B cell (primary cell): ENCODE measurements at regions not wholly inside any gene's neighbourhood (a gene's known extent, or its start where the extent isn't known, plus 50 kb on each side); places are given as distances from the start of the nearest gene placed in this dataset.

Source experiments
- ATAC-seq: fragments of 200-7000 bp; cut with Tn5 transposase; one replicate; pipeline ENCODE4 v1.10.0; 2021; ENCODE audit warnings: low read depth, mild to moderate bottlenecking, moderate number of reproducible peaks, moderate library complexity
- CTCF ChIA-PET: fragments of 350-600 bp; sonication (Branson Sonifier 250); formaldehyde crosslinking; loops from one replicate; lab custom pipeline; 2021; ENCODE audit warnings: antibody characterized with exemption, inconsistent platforms; lab: Charles Lee
- POLR2A ChIA-PET: fragments of 350-600 bp; sonication (Branson Sonifier 250); formaldehyde crosslinking; loops from one replicate; lab custom pipeline; 2021; ENCODE audit warnings: antibody characterized with exemption; lab: Charles Lee
- DNase-seq: peaks from one replicate; pipeline ENCODE4 v3.0.0; 2013
- H2AFZ ChIP-seq: 2 replicates; pipeline ENCODE4 v1.6.1; 2012; ENCODE audit warnings: mild to moderate bottlenecking, low read depth, low read length; ENCODE audit not compliant: insufficient read depth, poor library complexity, severe bottlenecking
- H3K27ac ChIP-seq, 2 donors: 1 replicate in 1 of 2; 2 replicates in 1 of 2; pipeline ENCODE4 v1.5.1; 2012 to 2013; ENCODE audit warnings: low read length in 2 of 2, mild to moderate bottlenecking in 2 of 2, moderate library complexity in 1 of 2
- H3K27me3 ChIP-seq, 4 experiments: fragments of 200-600 bp in 1 of 4; sonication (generic) in 1 of 4; replicated peaks in 1 of 4; 1 replicate in 2 of 4; 2 replicates in 2 of 4; pipeline versions ENCODE4 v1.6.1 to v1.7.0; 2013 to 2016; ENCODE audit warnings: low read length in 3 of 4, mild to moderate bottlenecking in 2 of 4, mixed read lengths in 1 of 4, moderate library complexity in 1 of 4; ENCODE audit not compliant: insufficient read depth in 4 of 4, control insufficient read depth in 3 of 4; ENCODE audit errors: control extremely low read depth in 1 of 4
- H3K36me3 ChIP-seq, 2 experiments: replicated peaks in 1 of 2; 1 replicate in 1 of 2; 2 replicates in 1 of 2; pipeline versions ENCODE4 v1.6.1 to v1.7.1; 2013; ENCODE audit warnings: low read length in 1 of 2; ENCODE audit not compliant: insufficient read depth in 2 of 2, control insufficient read depth in 1 of 2; ENCODE audit errors: control extremely low read depth in 1 of 2, extremely low read depth in 1 of 2
- H3K4me1 ChIP-seq, 2 donors: fragments of 200-600 bp in 1 of 2; sonication (generic) in 1 of 2; 1 replicate in 1 of 2; 2 replicates in 1 of 2; pipeline versions ENCODE4 v1.5.1 to v1.6.1; 2013 to 2017; ENCODE audit warnings: low read length in 2 of 2; ENCODE audit not compliant: control insufficient read depth in 2 of 2, insufficient read depth in 2 of 2
- H3K4me2 ChIP-seq: replicated peaks from 2 replicates; pipeline ENCODE3; 2012; ENCODE audit warnings: mild to moderate bottlenecking, low read depth, low read length; ENCODE audit not compliant: poor library complexity, severe bottlenecking
- H3K4me3 ChIP-seq, 5 experiments: fragments of 200-600 bp in 1 of 5; sonication (generic) in 1 of 5; 1 replicate in 3 of 5; 2 replicates in 2 of 5; pipeline versions ENCODE4 v1.5.1 to v1.7.0; 2011 to 2016; ENCODE audit warnings: low read length in 4 of 5, mild to moderate bottlenecking in 4 of 5, low read depth in 2 of 5, control low read depth in 1 of 5, moderate library complexity in 1 of 5; ENCODE audit not compliant: insufficient read depth in 1 of 5; ENCODE audit errors: control extremely low read depth in 1 of 5, extremely low read depth in 1 of 5
- H3K79me2 ChIP-seq: fragments of 200-600 bp; sonication (generic); one replicate; pipeline ENCODE4 v1.6.0; 2016; ENCODE audit warnings: low read length; ENCODE audit not compliant: control insufficient read depth, insufficient read depth
- H3K9ac ChIP-seq: fragments of 200-600 bp; sonication (generic); 2 replicates; pipeline ENCODE4 v1.6.1; 2017; ENCODE audit warnings: mild to moderate bottlenecking, low read length, moderate library complexity
- H3K9me3 ChIP-seq, 3 donors: one replicate each; pipeline versions ENCODE4 v1.6.1 to v1.7.1; 2013; ENCODE audit warnings: low read length in 2 of 3; ENCODE audit not compliant: control insufficient read depth in 2 of 3, insufficient read depth in 1 of 3; ENCODE audit errors: control extremely low read depth in 1 of 3
- H4K20me1 ChIP-seq: 2 replicates; pipeline ENCODE4 v1.6.0; 2012; ENCODE audit warnings: mild to moderate bottlenecking, low read length; ENCODE audit not compliant: insufficient read depth, control insufficient read depth, poor library complexity, severe bottlenecking
- H3K27ac Mint-ChIP-seq: one replicate; pipeline ENCODE4 v1.8.0; 2021; ENCODE audit warnings: mixed read lengths
- H3K27me3 Mint-ChIP-seq: one replicate; pipeline ENCODE4 v1.8.0; 2021; ENCODE audit warnings: mixed read lengths
- H3K4me1 Mint-ChIP-seq: one replicate; pipeline ENCODE4 v1.8.0; 2021; ENCODE audit warnings: mixed read lengths
- H3K4me3 Mint-ChIP-seq: one replicate; pipeline ENCODE4 v1.8.0; 2021; ENCODE audit warnings: mixed read lengths
- H3K9me3 Mint-ChIP-seq: one replicate; pipeline ENCODE4 v1.8.0; 2022; ENCODE audit warnings: mixed read lengths; ENCODE audit not compliant: insufficient read depth
- EZH2 ChIP-seq: IDR thresholded peaks from 2 replicates; pipeline ENCODE4 v1.6.1; 2012; ENCODE audit warnings: borderline replicate concordance, low read depth, mild to moderate bottlenecking, moderate library complexity, low read length; ENCODE audit not compliant: insufficient read depth, poor library complexity, severe bottlenecking
- WGBS: methylation state at CpG from one replicate; pipeline ENCODE4 v1.1.5; 2013; ENCODE audit warnings: missing lambda C conversion rate; ENCODE audit not compliant: insufficient coverage; 5-methylcytosine and 5-hydroxymethylcytosine counted together
- intact Hi-C: fragments of 100-400 bp; cut with micrococcal nuclease; formaldehyde crosslinking; loops from one replicate; pipeline ENCODE4 v1.10.0; 2022
- TF ChIP-seq, protein P1 (sequence below): fragments of 200-600 bp; IDR thresholded peaks from one replicate; pipeline ENCODE4 v1.8.0; 2022; ENCODE audit warnings: antibody characterized with exemption, mild to moderate bottlenecking

DNA sequence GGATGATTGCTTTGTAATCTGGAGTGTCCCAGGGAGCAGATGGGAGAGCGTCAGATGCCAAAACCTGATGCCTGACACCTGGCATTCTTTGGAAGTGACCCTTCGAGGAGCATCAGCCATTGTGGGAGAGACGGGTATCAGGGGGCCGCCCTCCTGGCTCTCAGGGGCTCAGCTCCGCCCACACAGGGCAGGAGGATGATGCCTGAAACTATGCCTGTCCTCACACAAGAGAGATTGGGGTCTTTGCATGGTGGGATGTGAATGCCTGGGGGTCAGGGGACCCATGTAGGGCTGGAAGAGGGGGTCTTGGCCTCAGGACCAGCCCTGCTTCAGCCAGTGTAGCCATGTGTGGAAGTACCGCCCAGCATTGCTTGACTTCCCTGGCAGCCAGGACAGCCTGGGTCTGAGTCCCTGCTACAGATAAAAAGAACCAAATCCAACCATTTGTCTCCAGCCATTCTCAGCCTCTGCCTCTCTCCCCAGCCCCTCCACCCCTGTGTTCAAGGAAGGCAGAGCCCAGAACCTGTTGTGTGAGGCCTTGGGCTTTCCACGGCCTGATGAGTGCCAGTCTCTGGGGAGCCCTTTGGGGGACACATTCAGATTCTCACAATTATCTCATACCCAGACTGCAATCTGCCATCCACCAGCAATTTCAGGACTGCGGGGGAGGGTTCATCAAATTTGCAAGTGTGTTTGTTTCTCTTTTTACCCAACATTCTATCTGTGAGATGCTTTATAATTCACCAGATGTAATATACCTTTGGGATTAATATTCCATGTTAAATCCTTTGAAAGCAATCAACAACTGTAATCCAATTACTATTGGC lies 371.2 kb downstream of the PREX1 start:
- ATAC-seq, result no peak

More for the DNA sequence above, 371.2 kb downstream of the PREX1 start:
- intact Hi-C loops, result no loop called here
- TF ChIP-seq EZH2, result no peak
- TF ChIP-seq, protein P1, sequence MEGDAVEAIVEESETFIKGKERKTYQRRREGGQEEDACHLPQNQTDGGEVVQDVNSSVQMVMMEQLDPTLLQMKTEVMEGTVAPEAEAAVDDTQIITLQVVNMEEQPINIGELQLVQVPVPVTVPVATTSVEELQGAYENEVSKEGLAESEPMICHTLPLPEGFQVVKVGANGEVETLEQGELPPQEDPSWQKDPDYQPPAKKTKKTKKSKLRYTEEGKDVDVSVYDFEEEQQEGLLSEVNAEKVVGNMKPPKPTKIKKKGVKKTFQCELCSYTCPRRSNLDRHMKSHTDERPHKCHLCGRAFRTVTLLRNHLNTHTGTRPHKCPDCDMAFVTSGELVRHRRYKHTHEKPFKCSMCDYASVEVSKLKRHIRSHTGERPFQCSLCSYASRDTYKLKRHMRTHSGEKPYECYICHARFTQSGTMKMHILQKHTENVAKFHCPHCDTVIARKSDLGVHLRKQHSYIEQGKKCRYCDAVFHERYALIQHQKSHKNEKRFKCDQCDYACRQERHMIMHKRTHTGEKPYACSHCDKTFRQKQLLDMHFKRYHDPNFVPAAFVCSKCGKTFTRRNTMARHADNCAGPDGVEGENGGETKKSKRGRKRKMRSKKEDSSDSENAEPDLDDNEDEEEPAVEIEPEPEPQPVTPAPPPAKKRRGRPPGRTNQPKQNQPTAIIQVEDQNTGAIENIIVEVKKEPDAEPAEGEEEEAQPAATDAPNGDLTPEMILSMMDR, result no peak
- Mint-ChIP-seq H3K4me1 (peaks cover 19% of the 10 kb centered on the region), H3K9me3 (no peaks in the 10 kb centered on the region), H3K27me3 (peaks cover 19% of the 10 kb centered on the region), H3K4me3 (no peak overlapping the region), H3K27ac (no peak overlapping the region)
- peaks cover 0 to 5% (median 0%) of the 10 kb centered on the region in 3 donors for H3K9me3 ChIP-seq
- no peak for DNase-seq
- no peak overlapping the region for H3K9ac ChIP-seq
- peaks cover 0 to 15% of the 10 kb centered on the region in 2 donors for H3K4me1 ChIP-seq
- no peaks in the 10 kb centered on the region for H3K79me2 ChIP-seq
- H2AFZ ChIP-seq, result no peak overlapping the region
- H3K4me3 ChIP-seq, result no peak overlapping the region
- CTCF ChIA-PET, result no interaction called here
- H3K27me3 ChIP-seq, result peaks cover 0 to 20% (median 1%) of the 10 kb centered on the region in 4 experiments
- H3K4me2 ChIP-seq, result no peak overlapping the region
- no peaks in the 10 kb centered on the region for H4K20me1 ChIP-seq
- WGBS, result 61% methylated on average over 6 of the region's 8 CpGs
- no peaks in the 10 kb centered on the region for H3K36me3 ChIP-seq
- no peak overlapping the region for H3K27ac ChIP-seq
- POLR2A ChIA-PET, result no interaction called here
